ENCODE measurements at regions not wholly inside any gene's neighbourhood (a gene's known extent, or its start where the extent isn't known, plus 50 kb on each side); places are given as distances from the start of the nearest gene placed in this dataset.

- no peak for TF ChIP-seq CTCF (IDR thresholded peaks at IDR 0.05; ENCODE audit: low read length)
- TF ChIP-seq EZH2 (optimal IDR thresholded peaks at IDR 0.05; ENCODE audit: low read depth, low read length): no peak
These were observed 709.8 kb upstream of the HS3ST1 start for GRCh38 chr4:12138488-12138887.
